HG03469 (cell line): ENCODE measurements at regions not wholly inside any gene's neighbourhood (a gene's known extent, or its start where the extent isn't known, plus 50 kb on each side); places are given as distances from the start of the nearest gene placed in this dataset.

ENCODE experiments used
- ATAC-seq: cut with Tn5 transposase; IDR thresholded peaks from one replicate; pipeline ENCODE4 v1.9.1; 2021; ENCODE audit warnings: mild to moderate bottlenecking, moderate library complexity, moderate number of reproducible peaks; ENCODE audit not compliant: unreplicated experiment

DNA sequence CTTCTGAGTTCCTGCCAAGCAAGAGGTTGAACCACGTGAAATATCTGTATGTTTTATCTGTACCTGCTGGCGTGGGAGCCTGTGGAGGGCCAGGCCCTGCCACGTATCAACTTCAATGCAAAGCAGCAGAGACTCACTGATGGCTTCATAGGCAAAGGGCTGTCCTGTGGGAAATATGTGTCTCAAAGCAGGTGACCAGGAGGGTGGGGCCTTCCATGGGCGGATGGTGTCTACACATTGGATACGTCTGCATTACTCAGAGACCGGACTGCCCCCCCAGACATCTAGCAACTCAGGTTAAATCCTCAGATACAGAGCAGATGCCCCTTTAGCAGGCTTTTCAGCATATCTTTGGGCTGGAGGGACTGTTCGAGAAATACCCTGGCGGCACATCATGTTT lies 210.8 kb upstream of the C1orf174 start:
- no peak for ATAC-seq

DNA sequence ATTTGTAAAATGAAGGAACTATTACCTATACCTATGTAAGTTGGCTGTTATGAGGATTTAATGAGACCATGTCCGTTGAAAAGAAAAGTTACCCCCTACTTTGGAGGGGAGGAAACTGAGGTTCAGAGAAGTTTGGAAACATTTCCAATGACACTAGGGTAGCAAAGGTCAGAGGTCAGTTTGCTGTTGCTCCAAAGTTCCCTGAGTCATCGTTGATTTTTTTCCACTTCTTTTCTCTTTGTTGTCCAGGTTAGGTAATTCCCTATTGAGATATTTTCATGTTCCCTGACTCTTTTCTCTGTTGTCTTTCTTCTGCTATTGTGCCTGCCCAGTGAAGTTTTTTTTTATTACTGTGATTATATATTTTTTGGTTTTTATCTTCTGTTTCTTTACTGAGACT lies 213.8 kb upstream of the C1orf174 start:
- ATAC-seq, result no peak

DNA sequence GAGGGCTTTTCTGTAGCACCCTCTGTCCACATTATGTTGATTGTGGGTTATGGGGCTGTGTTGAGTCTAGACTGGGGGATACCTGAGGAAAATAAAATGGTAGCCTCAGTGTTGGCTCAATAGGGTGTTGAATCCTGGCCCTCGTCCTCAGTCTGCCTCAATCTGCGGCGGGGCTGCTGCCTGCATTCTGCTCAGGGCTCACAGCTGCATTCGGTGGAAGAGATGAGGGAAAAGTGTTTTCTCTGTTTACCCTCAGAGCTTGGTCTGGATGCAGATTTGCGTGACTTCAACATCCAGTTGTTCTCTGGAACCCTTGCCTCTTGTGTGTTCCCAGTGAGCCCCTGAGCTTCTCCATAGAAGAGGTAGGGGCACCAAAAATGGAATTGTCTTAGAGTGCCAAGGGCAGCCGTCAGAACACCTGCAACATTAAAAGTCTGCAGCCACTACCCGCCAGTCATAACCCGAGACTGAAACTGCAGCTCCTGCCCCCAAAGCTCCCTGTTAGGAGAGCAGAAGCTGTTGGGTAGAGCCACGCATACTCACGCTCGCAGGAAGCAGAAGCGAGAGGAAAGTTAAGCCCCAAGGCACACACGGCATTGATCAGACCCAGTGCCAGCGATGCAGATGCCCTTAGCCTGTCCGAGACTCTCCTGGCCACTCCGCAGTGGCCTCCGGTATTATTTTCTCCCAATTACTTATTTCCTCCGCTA lies 215.3 kb upstream of the C1orf174 start:
- ATAC-seq, result no peak

DNA sequence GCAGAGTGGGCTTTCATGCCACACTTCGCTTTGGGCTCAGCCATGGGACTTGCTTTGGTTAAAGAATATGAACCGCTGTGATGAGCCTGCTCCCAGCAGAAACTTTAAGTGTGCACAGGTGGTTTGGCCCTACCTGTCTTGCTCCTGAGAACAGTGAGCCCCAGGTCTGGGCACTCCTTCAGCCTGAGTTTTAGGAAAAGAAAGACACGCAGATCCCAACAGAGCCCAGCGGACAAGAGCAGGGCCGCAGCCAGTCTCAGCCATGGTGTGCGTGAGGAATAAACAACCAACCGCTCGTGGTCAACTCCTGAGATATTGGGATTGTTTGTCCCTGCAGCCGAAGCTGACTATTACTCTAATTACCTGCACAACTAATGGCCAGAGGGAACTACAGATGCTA lies 217.1 kb upstream of the C1orf174 start:
- ATAC-seq, result no peak

DNA sequence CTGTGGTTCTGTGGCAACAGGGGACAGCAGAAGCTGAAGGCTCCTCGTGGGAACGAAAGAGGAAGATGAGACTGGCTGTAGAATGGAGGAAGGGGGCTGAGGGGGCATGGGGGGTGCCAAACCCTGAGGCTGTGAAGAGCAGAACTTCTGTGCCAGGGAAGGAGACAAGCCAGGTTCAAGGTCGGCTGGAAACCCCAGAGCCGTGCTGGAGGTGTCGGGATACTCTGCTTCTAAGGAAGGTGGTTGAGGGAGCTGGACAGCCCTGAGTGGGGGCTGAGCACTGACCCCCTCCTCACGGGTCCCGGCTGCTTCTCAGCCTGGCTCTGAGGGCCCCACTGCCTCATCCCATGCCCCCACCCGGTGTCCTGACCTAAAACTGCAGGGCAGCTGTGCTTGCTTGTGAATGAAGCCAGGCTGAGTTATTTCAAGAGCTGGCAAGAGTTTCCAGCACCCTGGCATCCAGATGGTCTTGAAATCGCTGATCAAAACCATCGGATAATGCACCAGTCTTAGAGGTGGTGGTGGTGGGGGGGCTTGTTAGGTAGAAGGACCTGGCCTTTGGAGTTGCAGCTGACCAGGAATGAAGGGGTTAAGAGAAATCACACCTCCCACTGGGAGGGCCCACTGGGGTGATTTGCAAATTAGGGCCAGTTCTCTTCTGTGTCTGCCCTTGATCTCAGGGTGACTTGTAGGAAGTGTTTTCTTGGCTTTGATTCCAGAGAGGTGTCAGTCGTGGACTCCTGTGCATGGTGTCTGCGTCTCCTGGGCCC lies 218.9 kb upstream of the C1orf174 start:
- no peak for ATAC-seq

DNA sequence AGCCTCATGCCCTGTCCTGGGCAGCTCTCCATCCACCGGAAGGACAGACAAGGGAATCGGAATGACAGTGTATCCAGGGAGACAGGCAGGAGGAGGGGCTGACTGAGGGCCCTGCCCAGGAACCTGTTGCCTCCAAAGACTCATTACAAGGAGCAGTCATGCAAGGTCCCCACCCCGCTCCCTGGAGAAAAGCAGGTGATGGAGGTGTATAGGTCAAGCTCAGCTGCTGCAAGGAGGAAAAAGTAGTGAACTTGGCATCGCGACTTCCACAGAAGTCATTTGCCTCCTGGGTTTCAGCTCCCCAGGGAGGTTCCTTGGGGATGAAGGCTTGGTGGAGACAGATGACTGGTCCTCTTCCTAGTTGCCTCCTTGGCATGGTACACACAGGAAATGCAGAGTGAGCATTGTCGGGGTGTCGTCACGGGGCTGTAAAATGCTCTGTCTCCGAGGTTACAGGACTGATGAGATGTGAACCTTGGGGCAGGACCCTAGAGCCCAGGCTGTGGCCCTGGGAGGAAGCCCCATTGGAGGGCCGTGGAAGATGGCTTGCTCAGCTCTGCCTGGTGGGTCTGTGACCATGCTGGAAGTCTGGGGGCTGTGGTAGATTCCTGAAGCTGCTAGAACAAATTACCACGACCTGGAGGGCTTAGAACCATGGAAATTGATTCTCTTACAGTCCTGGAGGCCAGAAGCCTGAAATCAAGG lies 219.6 kb upstream of the C1orf174 start:
- no peak for ATAC-seq

DNA sequence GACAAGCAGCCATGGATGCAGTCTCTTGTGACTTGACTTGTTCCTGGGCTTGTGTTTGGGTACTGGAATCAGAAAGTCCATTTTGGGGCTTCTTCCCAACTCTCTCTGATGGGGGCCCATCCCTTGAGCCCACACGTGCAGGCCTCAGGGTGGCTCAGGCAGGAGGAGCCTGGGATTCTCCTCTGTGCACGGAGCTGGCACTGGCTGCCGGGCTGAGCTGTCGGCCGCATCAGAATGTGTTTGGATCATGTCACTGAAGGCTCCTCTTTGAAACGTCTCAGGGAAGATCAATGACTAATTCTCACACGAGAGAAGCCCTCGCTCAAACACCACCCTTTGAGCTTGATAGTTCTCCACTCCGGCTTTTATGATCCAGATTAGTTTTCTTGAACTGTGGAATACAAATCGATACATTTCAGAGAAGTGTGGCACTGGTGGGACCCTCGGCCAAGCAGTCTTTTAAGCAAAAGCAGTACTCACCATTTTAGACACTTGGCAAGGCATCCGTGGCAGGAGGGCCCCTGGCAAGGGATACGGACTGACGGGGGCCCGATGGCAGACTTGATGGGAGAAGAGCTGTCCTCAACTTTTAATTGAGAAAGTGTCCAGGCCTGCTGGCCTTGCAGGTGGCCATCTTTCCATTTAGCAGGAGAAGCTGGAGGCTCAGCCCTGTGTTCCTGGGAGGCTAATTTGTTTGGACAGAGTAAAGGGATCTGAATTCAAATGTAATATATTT lies 220.7 kb upstream of the C1orf174 start:
- ATAC-seq, result no peak

DNA sequence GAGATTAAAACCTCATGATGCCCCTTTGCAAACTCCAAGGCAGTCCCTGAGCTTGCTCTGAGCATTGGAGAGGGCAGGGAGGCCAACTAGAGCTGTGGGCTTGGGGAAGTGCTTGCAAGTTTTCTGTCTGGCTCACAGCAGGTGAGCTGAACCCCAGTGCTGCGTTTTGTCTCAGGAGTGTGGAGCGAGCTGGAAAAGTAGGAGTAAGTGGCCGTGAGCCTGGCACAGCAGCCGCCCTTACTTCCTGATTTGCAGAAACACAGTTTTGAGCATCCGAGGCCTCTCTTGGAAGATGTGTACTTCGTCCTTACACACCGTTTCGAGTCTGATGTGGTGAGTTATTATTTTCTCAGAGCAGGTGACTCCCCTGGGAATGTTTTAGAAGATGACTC lies 221.2 kb upstream of the C1orf174 start:
- ATAC-seq, result no peak

DNA sequence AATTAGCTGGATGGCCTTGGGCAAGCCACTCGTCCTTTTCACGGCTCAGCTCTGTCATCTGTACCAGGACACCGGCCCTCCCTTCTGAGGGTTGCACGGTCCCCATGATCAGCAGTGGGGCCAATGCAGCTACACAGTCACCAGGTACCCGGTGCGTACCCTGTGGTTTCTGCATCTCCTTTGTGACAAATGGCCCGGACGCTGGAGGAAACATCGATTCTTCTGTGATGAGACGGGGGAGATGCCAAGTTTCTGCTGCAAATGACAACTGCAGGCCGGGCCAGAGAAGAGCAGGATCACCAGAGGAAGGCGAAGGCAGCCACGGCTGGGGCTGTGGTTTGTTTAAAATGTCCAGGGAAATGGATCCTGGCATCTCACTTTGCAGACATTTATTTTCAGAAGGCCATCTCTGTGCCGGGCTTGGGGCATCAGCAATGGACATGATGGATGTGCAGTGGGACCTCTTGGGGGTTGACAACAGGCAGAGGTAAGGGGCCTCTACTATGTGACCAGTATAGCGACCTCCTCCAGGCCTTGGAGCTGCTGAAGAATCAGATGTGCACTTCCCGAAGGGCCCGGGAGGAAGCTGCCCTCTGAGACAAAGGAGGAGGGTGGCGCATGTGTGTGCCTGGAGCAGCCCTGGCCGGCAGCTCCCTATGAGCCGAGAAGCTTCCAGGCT lies 221.9 kb upstream of the C1orf174 start:
- ATAC-seq, result no peak

DNA sequence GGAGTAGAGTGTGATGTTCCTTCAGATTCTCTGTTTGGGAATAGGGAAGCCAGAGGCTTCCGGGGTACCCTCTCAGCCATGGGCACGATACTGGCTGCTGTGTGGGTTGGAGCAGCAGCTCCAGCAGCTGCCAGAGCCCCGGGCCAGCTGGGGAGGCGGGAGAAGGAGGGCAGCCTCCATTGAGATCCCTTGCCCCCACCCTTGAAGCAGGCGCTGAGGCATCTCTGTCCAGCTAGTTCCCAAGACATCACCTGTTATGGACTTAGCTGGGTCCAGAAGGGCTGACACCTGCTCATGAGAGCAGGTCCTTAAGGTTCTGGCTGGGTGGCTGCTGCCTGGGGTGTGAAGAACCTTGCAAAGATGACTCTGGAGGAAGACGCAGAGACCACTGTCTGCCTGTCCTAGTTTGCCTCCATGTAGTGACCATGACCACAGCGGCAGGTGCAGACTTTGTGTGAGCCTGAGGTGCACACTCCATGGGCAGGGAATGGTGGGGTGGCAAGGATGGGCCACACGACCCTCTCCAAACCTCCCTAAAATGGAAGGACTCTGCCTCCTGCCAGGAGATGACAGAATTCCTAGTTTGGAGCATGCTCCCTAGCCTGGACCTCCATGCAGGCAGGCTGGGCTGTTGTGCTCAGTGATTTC lies 222.6 kb upstream of the C1orf174 start:
- no peak for ATAC-seq

DNA sequence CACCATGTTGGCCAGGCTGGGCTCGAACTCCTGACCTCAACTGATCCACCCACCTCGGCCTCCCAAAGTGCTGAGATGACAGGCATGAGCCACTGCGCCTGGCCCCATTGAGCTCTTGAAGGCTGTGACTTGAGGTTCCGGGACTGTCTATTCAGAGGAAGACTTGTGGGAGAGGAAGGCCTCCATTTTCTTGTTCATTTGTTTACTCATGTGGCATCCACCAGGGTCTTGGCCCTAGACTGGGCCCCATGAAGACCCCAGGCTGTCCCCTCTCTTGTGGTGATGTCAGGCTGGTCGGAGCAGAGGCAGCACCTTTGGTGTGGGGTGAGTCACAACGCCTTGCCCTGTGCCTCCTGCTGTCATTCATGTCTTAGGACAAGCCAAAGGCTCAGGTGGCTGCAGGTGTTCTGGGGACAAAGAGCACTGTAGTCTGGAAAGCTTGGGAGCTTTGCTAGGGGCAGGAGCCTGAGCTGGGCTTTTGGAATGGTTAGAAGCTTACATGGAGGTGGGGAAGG lies 224.6 kb upstream of the C1orf174 start:
- no peak for ATAC-seq

DNA sequence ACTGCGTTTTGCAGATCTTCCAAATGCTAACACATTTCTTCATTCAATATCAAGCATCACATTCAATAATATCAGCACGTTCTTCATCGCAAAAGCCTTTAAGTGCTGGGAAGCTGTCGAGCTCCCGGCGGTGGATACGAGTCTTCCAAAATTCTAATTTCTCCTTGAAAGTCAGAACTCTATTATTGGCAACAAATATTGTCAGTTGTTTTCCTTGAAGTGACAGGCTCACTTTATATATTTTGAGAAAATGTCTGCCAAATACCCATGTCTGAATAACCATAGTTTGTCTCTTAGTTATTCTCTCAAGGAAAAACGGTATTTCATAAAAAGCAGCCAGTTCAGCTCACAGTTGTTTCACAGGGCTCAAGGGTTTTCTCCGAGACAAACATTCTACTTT lies 226.2 kb upstream of the C1orf174 start:
- no peak for ATAC-seq

DNA sequence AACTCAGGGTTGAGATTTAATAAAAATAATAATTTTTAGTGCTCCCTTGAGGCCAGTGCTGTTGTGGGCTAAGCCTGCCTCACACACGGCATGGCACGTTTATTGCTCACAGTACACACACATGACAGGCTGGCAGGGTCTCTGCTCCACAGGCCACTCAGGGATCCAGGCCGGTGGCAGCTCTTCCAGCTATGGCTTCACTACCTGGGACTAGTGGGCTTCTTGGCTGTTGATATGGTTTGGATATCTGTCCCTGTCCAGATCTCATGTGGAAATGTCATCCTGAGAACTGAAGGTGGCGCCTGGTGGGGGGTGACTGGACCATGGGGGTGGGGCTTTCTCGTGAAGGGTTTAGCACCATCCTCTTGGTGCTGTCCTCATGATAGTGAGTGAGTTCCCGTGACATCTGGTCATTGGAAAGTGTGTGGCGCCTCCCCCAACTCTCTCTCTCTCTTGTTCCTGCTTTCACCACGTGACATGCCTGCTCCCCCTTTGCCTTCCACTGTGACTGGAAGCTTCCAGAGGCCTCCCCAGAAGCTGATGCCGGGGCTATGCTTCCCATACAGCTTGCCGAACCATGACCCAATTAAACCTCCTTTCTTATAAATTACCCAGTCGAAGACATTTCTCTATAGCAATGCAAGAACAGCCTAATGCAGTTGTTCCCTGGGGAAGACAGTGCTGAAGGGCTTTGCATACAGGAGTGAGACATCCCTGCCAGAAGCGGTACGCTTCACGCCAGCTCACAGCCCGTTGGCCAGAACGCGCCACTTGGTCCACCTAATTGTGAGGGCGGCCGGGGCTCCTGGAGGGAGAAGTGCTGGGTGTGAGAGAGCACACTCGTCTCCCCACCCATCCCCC lies 226.9 kb upstream of the C1orf174 start:
- no peak for ATAC-seq

DNA sequence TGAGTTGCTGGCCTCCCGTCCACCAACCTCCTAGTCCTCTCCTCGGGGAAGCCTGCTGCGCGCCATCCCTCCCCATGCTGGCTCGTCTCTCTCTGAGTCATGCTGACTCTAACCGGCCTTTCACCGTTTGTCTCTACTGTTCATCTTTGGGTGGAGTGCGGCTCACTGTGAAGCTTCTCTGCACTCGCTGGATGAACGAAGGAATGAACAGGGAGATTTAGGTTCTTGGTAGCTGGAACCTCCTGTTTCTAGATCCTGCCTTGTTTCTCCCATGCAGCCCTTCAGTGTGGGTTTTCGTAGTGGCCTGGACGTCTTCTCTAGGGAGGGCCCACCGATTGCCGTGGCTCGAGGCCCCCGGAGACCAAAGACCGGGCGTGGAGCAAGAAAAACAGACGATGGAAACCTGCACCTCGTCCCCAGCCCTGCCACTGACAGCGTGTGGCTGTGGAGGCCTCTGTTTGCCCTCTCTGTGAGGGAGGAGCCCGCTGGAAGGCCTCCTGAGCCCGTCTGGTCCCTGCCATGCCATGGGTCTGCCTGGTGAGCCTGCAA lies 227.6 kb upstream of the C1orf174 start:
- ATAC-seq, result no peak

DNA sequence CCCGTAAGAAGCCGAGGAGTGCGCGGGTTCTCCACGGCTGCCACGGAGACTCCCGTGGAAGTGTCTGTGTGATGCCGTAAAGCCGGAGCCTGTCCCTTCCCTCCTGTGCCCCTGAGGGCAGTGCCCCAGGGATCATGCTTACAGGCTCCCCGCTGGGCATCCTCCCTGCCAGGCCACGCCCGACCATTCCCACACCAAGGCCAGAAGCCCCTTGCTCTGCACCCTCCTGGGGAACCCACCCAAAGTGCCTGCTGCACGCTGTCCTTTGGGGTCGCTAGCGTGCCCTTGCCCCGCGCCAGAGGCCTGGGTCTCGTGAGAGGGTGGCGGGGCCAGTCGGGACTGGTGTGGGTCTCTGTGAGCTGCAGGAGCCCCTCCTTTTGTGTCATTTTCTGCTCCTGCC lies 228.5 kb upstream of the C1orf174 start:
- ATAC-seq, result no peak

DNA sequence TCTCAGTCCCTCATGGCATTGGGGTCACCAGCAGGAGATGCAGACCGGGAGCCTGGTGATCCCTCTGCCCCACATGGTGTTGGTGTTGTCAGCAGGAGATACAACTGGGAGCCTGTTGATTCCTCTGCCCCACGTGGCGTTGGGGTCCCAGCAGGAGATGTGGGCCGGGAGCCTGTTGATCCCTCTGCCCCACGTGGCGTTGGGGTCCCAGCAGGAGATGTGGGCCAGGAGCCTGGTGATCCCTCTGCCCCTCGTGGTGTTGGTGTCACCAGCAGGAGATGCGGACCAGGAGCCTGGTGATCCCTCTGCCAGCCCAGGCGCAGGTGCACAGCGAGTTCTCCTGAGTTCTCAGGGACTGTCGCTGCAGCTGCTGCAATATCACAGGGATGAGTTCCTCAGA lies 229.6 kb upstream of the C1orf174 start:
- ATAC-seq, result no peak

DNA sequence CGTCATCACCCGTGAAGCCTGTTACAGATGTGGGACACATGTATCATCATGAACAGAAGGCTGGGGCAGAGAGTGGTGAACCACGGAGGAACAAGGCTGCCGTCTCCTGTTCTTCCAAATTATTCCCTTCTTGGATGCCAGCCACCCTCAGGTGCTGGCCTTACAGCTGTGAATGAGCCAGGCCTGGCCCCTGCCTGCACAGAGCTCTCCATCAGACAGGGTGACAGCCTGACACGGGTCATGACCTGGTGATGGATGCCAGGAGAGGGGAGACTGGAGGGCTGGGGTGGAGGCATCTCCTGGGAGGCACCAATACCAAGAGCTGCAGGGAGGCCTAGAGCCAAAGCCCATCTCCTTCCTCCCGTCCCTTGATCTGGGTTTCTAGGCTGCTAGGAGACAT lies 230.0 kb upstream of the C1orf174 start:
- no peak for ATAC-seq

DNA sequence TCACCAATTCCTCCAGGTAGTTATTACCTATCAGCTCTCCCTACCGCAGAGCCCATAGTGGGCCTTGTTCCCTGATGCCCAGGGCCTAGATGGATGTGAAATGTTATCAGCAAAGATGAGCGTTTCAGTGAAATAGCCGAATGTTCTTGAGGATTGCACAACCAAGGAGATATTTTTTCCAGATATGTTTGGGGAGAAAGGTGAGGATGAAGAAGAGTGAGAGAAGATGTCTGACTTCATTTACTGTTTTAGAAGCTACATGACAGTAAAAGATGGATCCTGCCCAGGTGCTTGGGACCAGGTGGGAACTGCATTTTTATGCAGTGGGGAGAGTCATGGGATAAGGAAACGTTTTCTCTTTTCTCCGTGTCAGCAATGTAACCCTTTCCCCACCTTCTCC lies 231.7 kb upstream of the C1orf174 start:
- ATAC-seq, result no peak
